Osteoblast (primary cell): ENCODE measurements at regions not wholly inside any gene's neighbourhood (a gene's known extent, or its start where the extent isn't known, plus 50 kb on each side); places are given as distances from the start of the nearest gene placed in this dataset.

Source experiments
- DNase-seq: peaks from one replicate; pipeline ENCODE4 v3.0.0; 2011; ENCODE audit warnings: low spot score, mixed read lengths; ENCODE audit not compliant: insufficient read length; ENCODE audit errors: missing footprints
- H2AFZ ChIP-seq: 2 replicates; pipeline ENCODE4 v1.6.0; 2011; ENCODE audit warnings: mild to moderate bottlenecking, low read length
- H3K27ac ChIP-seq: 2 replicates; pipeline ENCODE4 v1.5.1; 2011; ENCODE audit warnings: mild to moderate bottlenecking, low read depth, low read length, moderate library complexity
- H3K27me3 ChIP-seq: 2 replicates; pipeline ENCODE4 v1.6.0; 2012; ENCODE audit warnings: mild to moderate bottlenecking, control low read depth, inconsistent platforms, low read length, moderate library complexity; ENCODE audit not compliant: insufficient read depth
- H3K36me3 ChIP-seq: 2 replicates; pipeline ENCODE4 v1.5.1; 2011; ENCODE audit warnings: mild to moderate bottlenecking, low read length, control low read depth, moderate library complexity; ENCODE audit not compliant: insufficient read depth
- H3K4me1 ChIP-seq: 2 replicates; pipeline ENCODE4 v1.5.1; 2011; ENCODE audit warnings: mild to moderate bottlenecking, low read length, control low read depth, moderate library complexity; ENCODE audit not compliant: insufficient read depth
- H3K4me2 ChIP-seq: 2 replicates; pipeline ENCODE4 v1.6.0; 2011; ENCODE audit warnings: mild to moderate bottlenecking, low read length; ENCODE audit not compliant: insufficient read depth
- H3K4me3 ChIP-seq: fragments of 200-600 bp; sonication (generic); 3 replicates; pipeline ENCODE4 v1.5.1; 2012; ENCODE audit warnings: mild to moderate bottlenecking, low read length, inconsistent platforms; ENCODE audit not compliant: insufficient read depth
- H3K79me2 ChIP-seq: 2 replicates; pipeline ENCODE4 v1.6.0; 2012; ENCODE audit warnings: mild to moderate bottlenecking, low read length, control low read depth, inconsistent platforms; ENCODE audit not compliant: insufficient read depth
- H3K9me3 ChIP-seq: 2 replicates; pipeline ENCODE4 v1.5.1; 2011; ENCODE audit warnings: low read depth, low read length, control low read depth
- H4K20me1 ChIP-seq: 2 replicates; pipeline ENCODE4 v1.6.0; 2012; ENCODE audit warnings: mild to moderate bottlenecking, low read length, control low read depth; ENCODE audit not compliant: insufficient read depth
- CTCF ChIP-seq: IDR thresholded peaks from 2 replicates; pipeline ENCODE4 v1.5.1; 2011; ENCODE audit warnings: mild to moderate bottlenecking, low read depth, low read length, moderate library complexity; ENCODE audit errors: extremely low read depth

GRCh38 chr1:98478121-98478520 is 183.4 kb upstream of the SNX7 start:
- no peaks in the 10 kb centered on the region for H3K79me2 ChIP-seq
- TF ChIP-seq CTCF = no peak

GRCh38 chr1:98472878-98473277 is 188.6 kb upstream of the SNX7 start:
- no peak overlapping the region for H2AFZ ChIP-seq
- no peaks in the 10 kb centered on the region for H3K9me3 ChIP-seq
- H3K4me3 ChIP-seq = no peak overlapping the region
- no peaks in the 10 kb centered on the region for H3K4me1 ChIP-seq
- H4K20me1 ChIP-seq = no peaks in the 10 kb centered on the region
- H3K4me2 ChIP-seq = no peak overlapping the region
- no peaks in the 10 kb centered on the region for H3K27me3 ChIP-seq
- H3K27ac ChIP-seq = no peak overlapping the region
- no peaks in the 10 kb centered on the region for H3K36me3 ChIP-seq
- TF ChIP-seq CTCF = no peak
- DNase-seq = peak; percentile 2
- H3K79me2 ChIP-seq = no peaks in the 10 kb centered on the region

More at GRCh38 chr1:98478121-98478520, 183.4 kb upstream of the SNX7 start:
- H3K27ac ChIP-seq = no peak overlapping the region
- H2AFZ ChIP-seq = no peak overlapping the region
- no peaks in the 10 kb centered on the region for H3K27me3 ChIP-seq
- H3K4me1 ChIP-seq = no peaks in the 10 kb centered on the region
- H4K20me1 ChIP-seq = no peaks in the 10 kb centered on the region
- no peaks in the 10 kb centered on the region for H3K36me3 ChIP-seq
- no peak for DNase-seq
- no peaks in the 10 kb centered on the region for H3K9me3 ChIP-seq
- no peak overlapping the region for H3K4me3 ChIP-seq
- no peak overlapping the region for H3K4me2 ChIP-seq

GRCh38 chr1:98471633-98472032 is 189.9 kb upstream of the SNX7 start:
- Histone ChIP-seq H3K27ac (no peak overlapping the region), H3K79me2 (no peaks in the 10 kb centered on the region), H3K4me1 (peaks cover 3% of the 10 kb centered on the region), H4K20me1 (no peaks in the 10 kb centered on the region), H3K27me3 (no peaks in the 10 kb centered on the region), H3K4me3 (no peak overlapping the region), H2AFZ (no peak overlapping the region), H3K9me3 (no peaks in the 10 kb centered on the region), H3K4me2 (no peak overlapping the region), H3K36me3 (no peaks in the 10 kb centered on the region)
- no peak for TF ChIP-seq CTCF
- no peak for DNase-seq

GRCh38 chr1:98468111-98468717 is 193.3 kb upstream of the SNX7 start:
- Histone ChIP-seq H3K4me3 (peak overlapping the region; percentile 29), H3K9me3 (no peaks in the 10 kb centered on the region), H2AFZ (peak overlapping the region; percentile 69), H3K79me2 (no peaks in the 10 kb centered on the region), H3K4me1 (peaks cover 3% of the 10 kb centered on the region), H3K4me2 (peak overlapping the region; percentile 51), H3K27me3 (no peaks in the 10 kb centered on the region), H4K20me1 (no peaks in the 10 kb centered on the region), H3K36me3 (no peaks in the 10 kb centered on the region), H3K27ac (no peak overlapping the region)
- DNase-seq = no peak
- TF ChIP-seq CTCF = peak; percentile 91
